Activated CD4-positive, alpha-beta T cell treated with anti-CD3 and anti-CD28 coated beads, Interleukin-2, amount 50 U/mL, for 48 hours (primary cell): ENCODE measurements at regions not wholly inside any gene's neighbourhood (a gene's known extent, or its start where the extent isn't known, plus 50 kb on each side); places are given as distances from the start of the nearest gene placed in this dataset.

ENCODE experiments used
- DNase-seq, 2 experiments: peaks; one replicate each; pipeline ENCODE4 v3.0.0-alpha.2; 2020

DNA sequence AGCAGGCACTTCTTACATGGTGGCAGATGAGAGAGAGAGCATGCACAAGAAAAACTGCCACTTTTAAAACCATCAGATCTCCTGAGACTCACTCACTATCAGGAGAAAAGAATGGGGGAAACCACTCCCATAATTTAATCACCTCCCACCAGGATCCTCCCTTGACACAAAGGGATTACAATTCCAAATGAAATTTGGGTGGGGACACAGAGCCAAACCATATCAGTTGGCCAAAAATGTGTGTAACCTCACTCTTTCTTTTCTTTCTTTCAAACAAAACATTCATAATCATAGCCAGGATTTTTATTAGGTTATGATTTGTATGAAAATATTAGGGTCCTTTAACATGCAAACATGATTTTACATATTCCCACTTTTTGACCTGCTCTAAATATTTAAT lies 222.1 kb downstream of the PCDH18 start:
- DNase-seq = no peak

DNA sequence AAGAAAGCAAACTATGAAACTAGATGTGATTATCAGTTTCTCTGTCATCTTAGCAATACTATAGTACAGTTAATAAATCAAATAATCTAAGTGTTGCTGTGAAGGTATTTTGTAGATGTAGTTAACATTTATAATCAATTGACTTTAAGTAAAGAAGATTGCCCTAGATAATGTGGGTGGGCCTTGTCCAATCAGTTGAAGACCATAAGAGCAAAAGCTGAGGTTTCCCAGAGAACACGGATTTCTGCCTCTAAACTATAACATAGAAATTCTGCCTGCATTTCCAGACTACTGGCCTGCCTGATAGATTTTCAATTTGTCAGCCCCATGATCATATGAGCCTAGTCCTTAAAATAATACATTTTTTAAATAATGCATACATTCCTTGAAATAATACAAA lies 222.9 kb downstream of the PCDH18 start:
- no peak for DNase-seq

DNA sequence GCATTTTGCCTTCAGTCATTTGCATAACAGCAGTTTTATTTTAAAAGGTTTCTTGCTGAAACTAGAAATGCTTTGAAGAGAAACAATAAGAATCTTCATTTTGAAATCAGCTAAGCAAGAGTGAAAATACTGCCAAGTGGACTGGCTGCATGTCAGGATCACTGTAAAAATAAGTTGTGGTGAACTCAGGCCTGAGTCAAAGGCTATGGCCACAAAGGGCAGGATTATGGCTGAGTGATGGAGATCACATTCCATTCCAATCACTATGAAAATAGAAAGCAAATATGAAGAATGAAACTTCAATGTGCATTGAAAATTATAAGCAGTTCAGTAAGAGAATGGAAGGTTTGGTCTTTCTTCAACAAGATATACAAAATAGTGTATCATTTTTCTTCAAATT lies 224.5 kb downstream of the PCDH18 start:
- DNase-seq = no peak

DNA sequence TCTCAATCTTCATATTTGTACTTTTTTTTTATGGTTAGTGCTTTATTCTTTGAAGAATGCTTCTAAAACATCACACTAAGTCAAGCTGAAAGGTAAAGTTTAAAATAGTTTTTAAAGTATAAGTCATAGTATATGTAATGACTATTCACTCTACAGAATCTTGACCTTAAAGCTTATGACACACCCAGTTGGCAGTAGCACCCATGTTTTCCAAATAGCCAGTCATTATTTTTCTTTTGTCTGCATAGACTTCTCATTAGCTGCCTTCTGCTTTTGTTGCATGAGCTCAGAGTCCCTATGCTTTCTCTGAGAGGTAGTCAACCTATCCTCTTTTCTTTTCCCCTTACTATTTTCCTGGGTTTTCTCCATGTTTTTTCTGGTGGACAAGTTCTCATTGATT lies 231.5 kb downstream of the PCDH18 start:
- no peak for DNase-seq

DNA sequence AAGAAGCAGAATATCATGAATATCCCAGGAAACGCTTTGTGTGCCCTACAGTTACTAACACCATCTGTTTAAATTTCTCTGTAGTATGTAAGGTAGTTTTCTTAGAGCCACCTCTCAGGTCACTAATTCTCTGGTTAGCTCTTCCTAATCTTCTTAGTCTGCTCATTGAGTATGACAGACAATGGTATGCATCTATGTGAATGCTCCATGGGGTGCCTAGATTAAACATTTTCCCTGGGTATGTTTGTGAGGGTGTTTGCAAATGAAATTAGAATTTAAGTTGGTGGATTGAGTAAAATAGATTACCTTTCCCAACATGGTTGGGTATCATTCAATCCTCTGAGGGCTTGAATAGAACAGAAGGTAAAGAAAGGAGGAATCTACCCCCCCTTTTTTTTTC lies 233.0 kb downstream of the PCDH18 start:
- DNase-seq = no peak

DNA sequence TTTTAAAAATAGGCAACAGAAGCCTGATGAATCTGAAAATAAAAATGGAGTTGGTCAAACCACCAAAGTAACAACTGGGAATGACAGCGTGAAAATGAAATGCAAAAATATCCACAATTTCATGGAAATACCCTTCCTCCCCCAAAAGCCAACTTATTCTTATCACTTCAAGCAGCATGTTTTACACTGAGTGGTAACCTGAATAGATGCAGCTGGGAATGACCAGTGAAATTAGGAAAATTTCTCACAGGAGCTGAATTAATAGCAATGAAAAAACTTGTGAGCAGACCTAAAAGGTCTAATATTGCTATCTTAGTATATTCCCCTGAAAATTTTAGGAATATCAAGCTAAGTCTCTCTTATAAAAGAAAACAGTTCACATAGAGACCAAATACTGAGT lies 239.0 kb downstream of the PCDH18 start:
- DNase-seq = no peak

DNA sequence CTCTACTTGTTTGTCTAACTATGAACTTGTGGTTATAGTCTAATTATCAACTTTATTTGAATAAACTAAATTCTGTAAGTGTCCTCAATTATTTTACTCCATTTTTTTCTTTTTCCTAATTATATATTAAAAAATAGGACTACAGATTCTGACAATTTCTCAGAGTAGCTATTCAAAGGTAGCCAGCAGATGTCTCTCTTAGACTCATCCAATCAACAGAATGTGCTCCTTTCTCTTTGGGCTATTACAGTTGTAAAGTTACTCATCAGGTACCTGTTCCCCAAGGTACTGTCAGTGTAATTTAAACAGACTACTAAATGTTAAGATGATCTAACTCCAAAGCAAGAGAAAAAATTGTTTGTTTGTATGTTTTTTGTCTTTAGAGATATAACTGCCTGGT lies 248.6 kb downstream of the PCDH18 start:
- no peak for DNase-seq

DNA sequence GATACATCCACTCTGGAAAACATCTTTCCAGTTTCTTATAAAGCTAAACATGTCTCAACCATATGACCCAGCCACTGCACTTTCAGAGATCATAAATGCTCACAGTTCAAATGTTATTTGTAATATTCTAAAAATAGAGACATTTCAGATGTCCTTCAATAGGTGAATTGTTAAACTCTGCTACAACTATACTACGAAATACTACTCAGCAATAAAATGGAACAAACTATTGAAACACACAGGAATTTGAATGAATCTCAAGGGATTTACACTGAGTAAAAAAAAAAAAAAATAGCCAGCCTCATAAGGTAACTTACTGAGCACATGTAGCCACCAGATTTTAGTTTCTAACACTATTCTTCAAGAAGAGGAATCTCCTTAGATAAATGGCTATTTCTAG lies 253.9 kb downstream of the PCDH18 start:
- no peak for DNase-seq

DNA sequence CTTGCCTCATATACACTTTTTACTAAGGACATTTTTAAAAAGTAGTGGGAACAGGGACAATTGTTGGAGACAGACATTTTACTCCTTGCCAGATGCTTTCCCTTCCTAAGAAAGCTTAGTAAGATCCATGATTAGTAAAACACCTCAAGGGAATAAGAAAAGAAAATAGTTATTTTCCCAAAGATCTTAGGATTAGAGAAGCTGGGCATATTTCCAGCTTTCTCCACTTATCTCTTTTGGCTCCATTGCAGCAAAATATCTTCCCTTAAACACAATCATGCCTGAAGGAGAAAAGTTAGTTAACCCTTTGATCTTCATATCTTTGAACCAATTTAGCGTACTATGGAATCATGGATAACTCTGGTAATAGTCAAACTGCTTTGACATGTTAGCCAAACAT lies 257.9 kb downstream of the PCDH18 start:
- DNase-seq = no peak

DNA sequence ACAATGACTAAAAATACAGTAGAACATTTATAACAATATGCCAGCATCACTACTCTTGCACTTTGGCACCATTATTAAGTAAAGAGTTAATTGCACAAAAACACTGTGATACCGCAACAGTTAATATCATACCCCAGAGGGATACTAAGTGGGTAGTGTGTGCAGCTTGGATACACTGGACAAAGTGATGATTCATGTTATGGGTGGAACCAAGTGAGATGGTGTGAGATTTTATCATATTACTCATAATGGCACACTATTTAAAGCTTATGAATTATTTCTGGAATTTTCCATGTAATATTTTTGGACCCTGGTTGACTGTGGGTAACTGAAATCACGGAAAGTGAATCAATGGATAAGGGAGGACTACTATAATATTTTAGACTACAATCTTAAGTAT lies 265.3 kb downstream of the PCDH18 start:
- no peak for DNase-seq

DNA sequence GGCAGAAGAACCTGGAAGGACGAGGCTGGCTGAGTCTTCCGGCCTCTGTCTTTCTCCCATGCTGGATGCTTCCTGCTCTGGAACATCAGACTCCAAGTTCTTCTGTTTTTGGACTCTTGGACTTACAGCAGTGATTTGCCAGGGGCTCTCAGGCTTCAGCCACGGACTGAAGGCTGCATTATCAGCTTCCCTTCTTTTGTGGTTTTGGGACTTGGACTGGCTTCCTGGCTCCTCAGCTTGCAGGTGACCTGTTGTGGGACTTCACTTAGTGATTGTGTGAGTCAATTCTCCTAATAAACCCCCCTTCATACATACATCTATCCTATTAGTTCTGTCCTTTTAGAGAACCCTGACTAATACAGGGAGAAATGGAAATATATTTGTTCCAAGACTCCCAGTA lies 265.8 kb downstream of the PCDH18 start:
- no peak for DNase-seq

DNA sequence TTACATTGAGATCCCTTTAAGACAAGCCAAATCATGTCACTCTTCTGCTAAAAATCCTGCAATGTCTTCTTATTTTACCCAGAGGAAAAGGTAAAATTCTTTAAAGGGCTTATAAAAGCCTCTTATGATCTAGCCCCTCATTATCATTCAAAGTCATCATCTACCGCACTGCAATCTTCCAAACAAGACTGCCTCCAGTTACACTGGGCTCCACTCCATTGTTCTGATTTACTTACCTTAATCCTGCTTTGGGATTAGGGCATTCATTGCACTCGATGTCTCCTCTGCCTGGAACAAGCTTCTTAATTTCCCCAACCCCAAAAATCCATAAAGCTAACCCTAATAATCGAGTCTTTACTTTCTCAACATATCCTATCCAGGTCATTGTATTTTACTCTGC lies 269.1 kb downstream of the PCDH18 start:
- no peak for DNase-seq

DNA sequence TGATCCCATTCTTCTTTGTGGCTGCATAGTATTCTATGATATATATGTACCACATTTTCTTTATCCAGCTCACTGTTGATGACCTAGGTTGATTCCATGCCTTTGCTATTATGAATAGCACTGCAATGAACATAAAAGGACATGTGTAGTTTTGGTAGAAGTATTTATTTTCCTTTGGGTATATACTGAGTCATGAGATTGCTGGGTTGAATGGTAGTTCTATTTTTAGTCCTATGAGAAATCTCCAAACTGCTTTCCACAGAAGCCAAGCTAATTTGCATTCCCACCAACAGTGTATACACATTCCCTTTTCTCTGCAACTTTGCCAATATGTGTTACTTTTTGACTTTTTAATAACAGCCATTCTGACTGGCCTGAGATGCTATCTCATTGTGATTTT lies 278.3 kb downstream of the PCDH18 start:
- no peak for DNase-seq

DNA sequence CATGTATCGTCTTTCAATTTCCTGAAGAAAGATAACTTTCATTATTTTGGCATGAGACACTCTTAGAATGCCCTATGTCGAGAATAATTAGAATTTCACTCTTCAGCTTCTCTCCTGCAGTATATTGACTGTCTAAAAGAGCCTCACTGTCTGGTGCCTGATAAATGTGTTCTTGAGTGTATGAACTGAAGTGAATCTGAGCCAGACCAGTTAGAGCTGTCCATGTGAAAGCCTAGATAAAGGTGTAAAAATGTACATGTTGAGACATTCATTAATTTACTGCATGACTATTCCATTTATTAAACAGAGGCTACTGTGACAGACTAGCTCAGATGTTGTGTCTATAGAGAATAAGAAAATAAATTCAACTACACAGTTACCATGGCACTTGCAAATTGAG lies 283.2 kb downstream of the PCDH18 start:
- no peak for DNase-seq

DNA sequence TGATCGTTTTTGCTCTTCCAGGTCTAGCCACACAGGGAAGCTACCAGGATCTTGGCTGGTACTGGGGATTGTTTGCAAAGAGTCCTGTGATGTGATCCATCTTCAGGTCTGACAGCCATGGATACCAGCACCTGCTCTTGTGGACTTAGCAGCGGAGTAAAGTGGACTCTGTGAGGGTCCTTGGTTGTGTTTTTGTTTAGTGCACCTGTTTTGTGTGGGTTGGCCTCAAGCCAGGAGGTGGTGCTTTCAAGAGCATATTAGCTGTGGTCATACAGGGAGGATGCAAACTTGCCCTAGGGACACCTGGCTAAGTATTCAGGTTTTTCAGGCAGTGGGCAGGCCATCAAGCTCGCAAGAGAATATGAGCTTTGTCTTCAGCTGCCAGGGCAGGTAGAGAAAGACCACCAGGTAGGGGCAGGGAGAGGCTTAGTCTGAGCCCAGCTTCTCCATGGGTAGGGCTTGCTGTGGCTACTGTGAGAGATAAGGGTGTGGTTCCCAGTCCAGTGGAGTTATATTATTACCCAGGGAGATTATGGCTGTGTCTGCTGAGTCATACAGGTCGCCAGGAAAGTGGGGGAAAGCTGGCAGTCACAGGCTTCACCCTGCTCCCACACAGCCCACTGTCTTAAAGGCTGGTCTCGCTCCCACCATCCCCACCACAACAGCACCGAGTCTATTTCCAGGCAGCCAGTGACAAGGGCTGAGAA lies 293.7 kb downstream of the PCDH18 start:
- DNase-seq = no peak

DNA sequence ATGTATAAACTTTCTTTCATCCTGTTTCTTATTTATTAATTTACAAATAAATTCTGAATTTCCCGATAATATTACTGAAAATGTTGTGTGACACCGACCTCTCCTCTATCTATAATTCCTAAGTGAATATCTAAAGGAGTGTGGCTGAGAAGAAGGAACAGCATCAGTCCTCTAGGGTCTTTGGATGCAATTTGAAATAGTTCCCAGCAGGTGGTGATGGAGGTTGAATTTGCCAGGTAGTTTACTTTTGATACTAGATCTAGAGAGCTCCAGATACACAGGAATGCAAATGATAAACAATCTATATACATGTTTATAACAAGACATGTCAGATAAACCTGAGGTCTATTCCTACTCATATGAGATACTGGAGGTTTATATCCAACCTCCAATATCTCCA lies 305.4 kb downstream of the PCDH18 start:
- DNase-seq = no peak

DNA sequence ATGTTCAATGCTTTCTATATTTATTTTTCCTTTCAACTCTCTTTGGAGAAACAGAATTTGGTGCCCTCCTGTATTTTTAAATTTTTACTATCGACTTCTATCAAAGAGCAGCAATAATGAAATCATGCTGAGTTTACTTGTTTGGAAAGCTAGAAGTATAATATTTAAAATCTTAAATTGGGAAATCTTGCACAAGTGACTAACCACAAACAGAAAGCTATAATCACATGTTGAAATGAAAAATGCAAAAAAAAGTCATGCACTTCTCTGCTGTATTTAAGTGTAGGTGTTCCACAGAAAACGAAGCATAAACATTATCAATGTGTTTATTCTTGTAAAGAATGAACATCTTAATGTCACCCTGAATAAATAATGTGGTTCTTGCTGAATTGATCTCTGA lies 306.1 kb downstream of the PCDH18 start:
- DNase-seq = no peak

DNA sequence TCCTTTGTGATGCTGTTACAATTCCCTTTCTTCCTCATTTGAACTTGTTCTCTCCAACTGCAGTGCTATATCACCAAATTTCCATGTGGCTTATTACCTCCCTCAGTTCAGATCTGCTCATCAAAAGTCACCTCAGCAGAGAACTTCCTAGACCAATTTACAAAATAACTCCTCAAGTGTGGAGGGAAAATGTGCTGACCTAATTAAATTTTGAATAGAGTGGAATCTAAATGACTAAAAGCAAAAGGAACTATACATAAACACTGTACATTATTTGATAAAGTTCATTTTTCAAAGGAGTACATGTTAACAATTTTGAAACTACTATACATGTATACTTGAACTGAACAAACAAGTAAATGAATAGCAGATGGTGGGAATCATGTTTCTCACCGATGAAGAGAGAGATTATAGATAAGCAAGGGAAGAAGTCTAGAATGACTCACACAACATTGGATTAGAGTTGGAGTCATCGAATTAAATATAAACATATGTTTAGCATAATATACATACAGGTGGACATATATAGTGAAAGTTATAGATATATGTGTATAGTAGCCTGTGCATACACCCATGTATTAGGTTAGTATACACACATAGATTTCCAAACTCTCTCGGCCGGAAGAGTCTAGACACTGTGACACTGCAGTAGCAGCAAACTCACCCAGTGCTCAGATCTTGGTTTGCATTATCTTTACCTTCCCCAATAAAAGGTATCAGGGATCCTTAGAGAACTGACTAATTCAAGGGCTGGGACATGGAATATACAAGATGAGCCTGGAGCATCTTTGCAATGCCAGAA lies 318.7 kb downstream of the PCDH18 start:
- no peak for DNase-seq

DNA sequence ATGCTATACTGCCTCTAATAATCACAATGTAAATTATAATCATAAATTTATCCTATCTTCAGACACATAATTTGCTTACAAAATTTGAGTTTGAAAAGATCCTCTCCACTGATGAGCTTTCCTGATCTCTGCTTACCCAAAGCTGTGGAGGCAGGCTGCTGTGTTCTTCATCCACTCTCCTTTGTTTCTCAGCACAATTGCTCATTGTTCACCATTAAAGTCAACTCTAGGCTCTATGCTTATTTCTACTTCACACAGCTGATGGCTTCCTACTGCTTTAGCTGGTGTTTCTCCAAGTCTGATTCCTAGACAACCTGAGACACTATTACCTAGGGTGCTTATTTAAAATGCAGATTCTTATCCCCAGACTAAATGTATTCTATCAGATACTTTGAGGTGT lies 319.7 kb downstream of the PCDH18 start:
- DNase-seq = no peak

DNA sequence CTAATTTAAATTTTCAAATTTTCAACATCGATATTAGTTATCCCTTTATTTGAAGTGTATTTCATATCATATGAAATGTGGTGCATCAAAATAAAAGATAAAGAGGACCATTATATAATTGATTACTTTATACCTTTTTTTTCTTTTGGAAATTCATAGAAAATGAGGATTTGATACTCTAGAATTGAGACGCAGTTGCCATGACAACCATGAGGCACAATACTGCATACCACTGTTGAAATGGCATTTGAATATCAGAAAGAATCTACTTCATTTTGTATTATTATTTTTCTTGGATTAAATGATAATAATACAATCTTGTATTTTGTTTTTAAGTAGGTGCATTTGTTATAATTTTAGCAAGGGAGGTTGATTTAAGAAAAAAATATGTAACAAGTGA lies 323.1 kb downstream of the PCDH18 start:
- no peak for DNase-seq

DNA sequence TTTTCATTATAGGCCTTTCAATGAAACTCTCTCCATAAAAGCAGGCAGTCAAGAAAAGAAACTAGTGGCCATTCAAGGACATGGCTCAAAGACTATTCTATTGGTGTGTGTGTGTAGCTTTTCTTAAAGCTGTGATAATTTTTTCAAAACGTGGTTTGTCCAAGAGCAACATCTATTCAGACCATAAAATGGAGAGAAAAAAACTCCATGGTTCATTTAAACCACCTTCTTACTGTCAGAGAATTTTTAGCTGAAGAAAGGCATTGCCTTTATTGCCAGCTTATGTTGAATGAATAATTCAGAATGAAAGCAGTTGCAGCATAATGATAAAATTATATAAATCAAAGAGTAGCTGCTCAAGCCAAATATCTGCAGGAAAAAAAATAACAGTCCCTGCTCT lies 325.5 kb downstream of the PCDH18 start:
- DNase-seq = no peak

DNA sequence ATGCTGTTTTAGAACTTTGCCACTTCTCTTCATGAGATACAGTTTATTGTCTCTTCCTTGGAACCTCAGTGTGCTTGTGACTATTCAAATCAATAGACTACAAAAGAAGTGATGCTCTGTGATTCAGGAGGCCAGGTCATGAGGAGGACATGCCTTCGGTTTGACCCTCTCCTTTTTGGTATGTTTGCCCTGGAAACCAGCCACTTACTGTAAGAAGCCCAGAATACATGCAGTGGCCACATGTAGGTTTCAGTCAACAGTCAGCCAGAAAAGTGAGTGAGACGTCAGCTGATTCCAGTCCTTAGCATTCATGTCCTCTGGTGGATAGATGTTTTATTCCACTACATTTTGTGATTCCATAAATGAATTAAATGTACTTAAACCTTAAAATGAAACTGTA lies 328.7 kb downstream of the PCDH18 start:
- DNase-seq = no peak

DNA sequence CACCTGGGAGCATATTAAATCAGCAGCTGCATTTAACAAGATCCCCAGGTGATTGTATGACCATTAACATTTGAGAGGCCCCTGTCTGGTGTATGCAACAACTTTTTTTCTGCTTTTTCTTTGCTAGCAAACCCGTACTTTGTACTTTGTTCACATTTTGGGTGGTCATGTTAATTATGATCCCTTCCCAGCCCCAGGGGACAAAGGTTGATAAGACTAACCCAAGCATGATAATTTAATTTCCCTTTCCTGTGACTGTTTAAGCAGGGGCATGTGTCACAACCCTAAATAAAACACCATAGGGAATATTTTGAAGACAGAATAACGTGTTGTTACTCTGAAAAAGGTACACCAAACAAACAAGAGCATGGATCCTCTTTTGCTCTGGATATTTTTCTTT lies 332.0 kb downstream of the PCDH18 start:
- DNase-seq = no peak

DNA sequence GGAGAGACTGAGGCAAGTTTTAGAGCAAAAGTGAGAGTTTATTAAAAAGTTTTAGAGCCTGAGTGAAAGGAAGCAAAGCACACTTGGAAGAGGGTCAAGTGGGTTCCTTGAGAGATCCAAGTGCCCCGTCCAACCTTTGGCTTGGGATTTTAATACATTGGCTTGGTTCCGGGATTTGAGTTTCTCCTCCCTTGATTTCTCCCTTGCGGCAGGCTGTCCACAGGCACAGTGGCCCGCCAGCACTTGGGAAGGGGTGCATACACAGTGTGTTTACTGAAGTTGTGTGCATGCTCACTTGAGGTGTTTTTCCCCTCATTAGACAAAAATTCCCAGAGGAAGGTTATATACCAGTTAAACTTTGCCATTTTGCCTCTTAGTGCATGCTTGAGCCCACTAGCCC lies 333.5 kb downstream of the PCDH18 start:
- DNase-seq = no peak

DNA sequence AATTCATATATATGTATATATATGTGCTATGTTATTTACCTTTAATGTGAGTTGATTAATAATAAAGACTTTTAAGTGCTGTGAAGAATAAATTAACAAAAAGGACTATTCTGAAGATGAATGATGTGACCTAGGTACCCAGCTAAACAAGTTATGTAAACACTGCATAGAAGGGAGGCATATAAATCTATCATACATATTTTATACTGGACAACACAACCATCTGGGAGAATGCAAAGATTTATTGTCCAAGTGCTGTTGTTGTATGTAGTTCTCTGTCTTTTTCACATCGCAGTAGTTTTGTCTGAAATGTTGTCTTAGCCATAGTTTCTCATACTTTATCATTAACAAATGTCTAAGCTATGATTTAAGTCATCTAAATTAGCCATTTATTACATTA lies 337.6 kb downstream of the PCDH18 start:
- no peak for DNase-seq
